ENCODE measurements at regions not wholly inside any gene's neighbourhood (a gene's known extent, or its start where the extent isn't known, plus 50 kb on each side); places are given as distances from the start of the nearest gene placed in this dataset.

DNA sequence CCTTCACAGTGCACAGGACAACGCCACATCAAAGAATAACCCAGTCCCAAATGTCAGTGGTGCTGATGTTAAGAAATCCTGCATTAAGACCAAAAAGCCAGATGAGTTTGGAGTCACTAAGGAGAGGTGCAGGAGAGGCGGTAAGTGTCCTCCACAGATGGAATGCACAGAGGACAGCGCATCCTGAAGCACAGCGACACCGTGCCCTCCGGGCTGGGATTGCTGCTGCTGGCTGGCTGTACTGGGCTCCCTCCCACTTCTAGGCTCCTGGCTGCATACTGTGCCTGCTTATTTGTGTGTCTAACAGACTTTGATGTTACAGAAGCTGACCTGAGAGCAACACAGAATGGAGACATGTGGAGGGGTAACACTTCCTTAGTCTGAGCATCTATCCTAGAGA is 325.6 kb upstream of the BOD1L1 start:
- Histone ChIP-seq H3K9me3 (no peaks in the 10 kb centered on the region), H3K27me3 (ENCODE audit: insufficient read depth) (no peaks in the 10 kb centered on the region), H3K36me3 (replicated peaks in 1 of 2; ENCODE audit: control insufficient read depth in 1 of 2, insufficient read depth in 2 of 2, low read length in 1 of 2) (no peaks in the 10 kb centered on the region), H3K4me1 (ENCODE audit: control insufficient read depth in 1 of 2, insufficient read depth in 2 of 2, low read depth in 1 of 2, low read length in 1 of 2) (no peaks in the 10 kb centered on the region), H3K9me2 (no peaks in the 10 kb centered on the region), H3K27ac (ENCODE audit: low read depth in 2 of 2, low read length in 1 of 2) (no peak overlapping the region), H3K79me2 (ENCODE audit: insufficient read depth) (no peaks in the 10 kb centered on the region), H3F3A (replicated peaks; ENCODE audit: insufficient read depth) (no peaks in the 10 kb centered on the region), H2AFZ (ENCODE audit: low read depth) (no peak overlapping the region), H4K20me1 (ENCODE audit: insufficient read depth) (no peaks in the 10 kb centered on the region), H3K9ac (no peak overlapping the region), H3K4me3 (ENCODE audit: low read depth in 2 of 2, low read length in 1 of 2) (no peak overlapping the region), H3K4me2 (no peak overlapping the region)
- POLR2A ChIA-PET, result no interaction called here
- no peak for DNase-seq
- TF ChIP-seq FOXM1 (IDR thresholded peaks at IDR 0.05; ENCODE audit: low read depth) (no peak), NRF1 (IDR thresholded peaks at IDR 0.05; ENCODE audit: low read depth, low read length) (no peak), CHD2 (IDR thresholded peaks at IDR 0.05; ENCODE audit: low read length, partially characterized antibody) (no peak), MEF2A (IDR thresholded peaks at IDR 0.05; ENCODE audit: borderline replicate concordance, low read depth) (no peak), SIN3A (IDR thresholded peaks at IDR 0.05; ENCODE audit: borderline replicate concordance, low read depth, low read length) (no peak), NFIC (IDR thresholded peaks at IDR 0.05; ENCODE audit: borderline replicate concordance) (no peak), FOXJ3 (CRISPR knock-in tag; IDR thresholded peaks at IDR 0.05) (no peak), EP300 (IDR thresholded peaks at IDR 0.05; ENCODE audit: borderline replicate concordance in 1 of 2, low read depth in 1 of 2, low read length in 1 of 2) (no peak), TCF12 (IDR thresholded peaks at IDR 0.05) (no peak), TAF1 (IDR thresholded peaks at IDR 0.05; ENCODE audit: borderline replicate concordance, low read depth, low read length) (no peak), EZH2phosphoT487 (IDR thresholded peaks at IDR 0.05; ENCODE audit: borderline replicate concordance, low read depth) (no peak), POLR2AphosphoS5 (IDR thresholded peaks at IDR 0.05; ENCODE audit: low read depth, low read length) (no peak), RCOR1 (IDR thresholded peaks at IDR 0.05; ENCODE audit: low read length) (no peak), YY1 (IDR thresholded peaks at IDR 0.05; ENCODE audit: low read depth) (no peak), GATA2 (CRISPR knock-in tag; IDR thresholded peaks at IDR 0.05) (no peak), FOSL2 (IDR thresholded peaks at IDR 0.05; ENCODE audit: borderline replicate concordance, low read depth) (no peak)
- TF ChIP-seq, protein P1, sequence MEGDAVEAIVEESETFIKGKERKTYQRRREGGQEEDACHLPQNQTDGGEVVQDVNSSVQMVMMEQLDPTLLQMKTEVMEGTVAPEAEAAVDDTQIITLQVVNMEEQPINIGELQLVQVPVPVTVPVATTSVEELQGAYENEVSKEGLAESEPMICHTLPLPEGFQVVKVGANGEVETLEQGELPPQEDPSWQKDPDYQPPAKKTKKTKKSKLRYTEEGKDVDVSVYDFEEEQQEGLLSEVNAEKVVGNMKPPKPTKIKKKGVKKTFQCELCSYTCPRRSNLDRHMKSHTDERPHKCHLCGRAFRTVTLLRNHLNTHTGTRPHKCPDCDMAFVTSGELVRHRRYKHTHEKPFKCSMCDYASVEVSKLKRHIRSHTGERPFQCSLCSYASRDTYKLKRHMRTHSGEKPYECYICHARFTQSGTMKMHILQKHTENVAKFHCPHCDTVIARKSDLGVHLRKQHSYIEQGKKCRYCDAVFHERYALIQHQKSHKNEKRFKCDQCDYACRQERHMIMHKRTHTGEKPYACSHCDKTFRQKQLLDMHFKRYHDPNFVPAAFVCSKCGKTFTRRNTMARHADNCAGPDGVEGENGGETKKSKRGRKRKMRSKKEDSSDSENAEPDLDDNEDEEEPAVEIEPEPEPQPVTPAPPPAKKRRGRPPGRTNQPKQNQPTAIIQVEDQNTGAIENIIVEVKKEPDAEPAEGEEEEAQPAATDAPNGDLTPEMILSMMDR (IDR thresholded peaks at IDR 0.05), result no peak
- TF ChIP-seq, protein P2, sequence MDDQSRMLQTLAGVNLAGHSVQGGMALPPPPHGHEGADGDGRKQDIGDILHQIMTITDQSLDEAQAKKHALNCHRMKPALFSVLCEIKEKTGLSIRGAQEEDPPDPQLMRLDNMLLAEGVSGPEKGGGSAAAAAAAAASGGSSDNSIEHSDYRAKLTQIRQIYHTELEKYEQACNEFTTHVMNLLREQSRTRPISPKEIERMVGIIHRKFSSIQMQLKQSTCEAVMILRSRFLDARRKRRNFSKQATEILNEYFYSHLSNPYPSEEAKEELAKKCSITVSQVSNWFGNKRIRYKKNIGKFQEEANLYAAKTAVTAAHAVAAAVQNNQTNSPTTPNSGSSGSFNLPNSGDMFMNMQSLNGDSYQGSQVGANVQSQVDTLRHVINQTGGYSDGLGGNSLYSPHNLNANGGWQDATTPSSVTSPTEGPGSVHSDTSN (IDR thresholded peaks at IDR 0.05), result no peak
- TF ChIP-seq, protein P3, sequence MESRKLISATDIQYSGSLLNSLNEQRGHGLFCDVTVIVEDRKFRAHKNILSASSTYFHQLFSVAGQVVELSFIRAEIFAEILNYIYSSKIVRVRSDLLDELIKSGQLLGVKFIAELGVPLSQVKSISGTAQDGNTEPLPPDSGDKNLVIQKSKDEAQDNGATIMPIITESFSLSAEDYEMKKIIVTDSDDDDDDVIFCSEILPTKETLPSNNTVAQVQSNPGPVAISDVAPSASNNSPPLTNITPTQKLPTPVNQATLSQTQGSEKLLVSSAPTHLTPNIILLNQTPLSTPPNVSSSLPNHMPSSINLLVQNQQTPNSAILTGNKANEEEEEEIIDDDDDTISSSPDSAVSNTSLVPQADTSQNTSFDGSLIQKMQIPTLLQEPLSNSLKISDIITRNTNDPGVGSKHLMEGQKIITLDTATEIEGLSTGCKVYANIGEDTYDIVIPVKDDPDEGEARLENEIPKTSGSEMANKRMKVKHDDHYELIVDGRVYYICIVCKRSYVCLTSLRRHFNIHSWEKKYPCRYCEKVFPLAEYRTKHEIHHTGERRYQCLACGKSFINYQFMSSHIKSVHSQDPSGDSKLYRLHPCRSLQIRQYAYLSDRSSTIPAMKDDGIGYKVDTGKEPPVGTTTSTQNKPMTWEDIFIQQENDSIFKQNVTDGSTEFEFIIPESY (IDR thresholded peaks at IDR 0.05; ENCODE audit: borderline replicate concordance, low read depth), result no peak
- TF ChIP-seq, protein P4, sequence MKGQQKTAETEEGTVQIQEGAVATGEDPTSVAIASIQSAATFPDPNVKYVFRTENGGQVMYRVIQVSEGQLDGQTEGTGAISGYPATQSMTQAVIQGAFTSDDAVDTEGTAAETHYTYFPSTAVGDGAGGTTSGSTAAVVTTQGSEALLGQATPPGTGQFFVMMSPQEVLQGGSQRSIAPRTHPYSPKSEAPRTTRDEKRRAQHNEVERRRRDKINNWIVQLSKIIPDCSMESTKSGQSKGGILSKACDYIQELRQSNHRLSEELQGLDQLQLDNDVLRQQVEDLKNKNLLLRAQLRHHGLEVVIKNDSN (IDR thresholded peaks at IDR 0.05; ENCODE audit: borderline replicate concordance, low read depth), result no peak
- CTCF ChIA-PET, result no interaction called here
- 96% methylated on average over 6 of the region's 6 CpGs for WGBS (ENCODE audit: low lambda C conversion rate)

Measured in SK-N-SH (cell line).